ENCODE measurements at regions not wholly inside any gene's neighbourhood (a gene's known extent, or its start where the extent isn't known, plus 50 kb on each side); places are given as distances from the start of the nearest gene placed in this dataset.

GRCh38 chr2:174022431-174022830 lies 57.3 kb upstream of the SP3 start:
- DNase-seq, result no peak

GRCh38 chr2:174020926-174021662 lies 55.9 kb upstream of the SP3 start:
- peak; percentile 29 to 57 for DNase-seq

GRCh38 chr2:174020026-174020425 lies 54.9 kb upstream of the SP3 start:
- no peak for DNase-seq

GRCh38 chr2:174016447-174016846 lies 51.3 kb upstream of the SP3 start:
- no peak for DNase-seq

- DNase-seq, result no peak
Measured at GRCh38 chr2:174015428-174015827, 50.3 kb upstream of the SP3 start.
